Cardiac fibroblast (primary cell): ENCODE measurements at regions not wholly inside any gene's neighbourhood (a gene's known extent, or its start where the extent isn't known, plus 50 kb on each side); places are given as distances from the start of the nearest gene placed in this dataset.
A peak's percentile ranks its signal among the peaks of the same experiment; 100 is the strongest.

Experiments used
- DNase-seq, 2 donors: peaks; one replicate each; pipeline versions ENCODE4 v3.0.0 to v3.0.0-alpha.2; 2010; ENCODE audit warnings: low read depth in 2 of 2
- H3K4me3 ChIP-seq, 2 donors: replicated peaks in 1 of 2; 1 replicate in 1 of 2; 2 replicates in 1 of 2; pipeline ENCODE4 v1.5.1; 2011; ENCODE audit warnings: low read depth in 2 of 2, low read length in 2 of 2, mild to moderate bottlenecking in 2 of 2, moderate library complexity in 1 of 2
- CTCF ChIP-seq: IDR thresholded peaks from one replicate; pipeline ENCODE4 v1.5.1; 2011; ENCODE audit warnings: low read depth, mild to moderate bottlenecking, low read length, inconsistent platforms

GRCh38 chr2:38212312-38212711 lies 136.4 kb upstream of the CYP1B1 start:
- no peak overlapping the region for H3K4me3 ChIP-seq
- DNase-seq, result no peak
- no peak for TF ChIP-seq CTCF

GRCh38 chr2:38207168-38207567 lies 131.2 kb upstream of the CYP1B1 start:
- peak; percentile 22 to 73 for DNase-seq
- no peak for TF ChIP-seq CTCF
- no peak overlapping the region for H3K4me3 ChIP-seq

GRCh38 chr2:38203446-38203810 lies 127.5 kb upstream of the CYP1B1 start:
- TF ChIP-seq CTCF, result no peak
- no peak overlapping the region for H3K4me3 ChIP-seq
- no peak for DNase-seq

GRCh38 chr2:38202713-38203445 lies 126.9 kb upstream of the CYP1B1 start:
- H3K4me3 ChIP-seq, result no peak overlapping the region
- no peak for TF ChIP-seq CTCF
- no peak for DNase-seq

GRCh38 chr2:38201784-38202183 lies 125.8 kb upstream of the CYP1B1 start:
- peak in 1 of 2 donors; percentile 33 for DNase-seq
- H3K4me3 ChIP-seq, result no peak overlapping the region
- TF ChIP-seq CTCF, result no peak

GRCh38 chr2:38200598-38200997 lies 124.6 kb upstream of the CYP1B1 start:
- DNase-seq, result no peak
- no peak overlapping the region for H3K4me3 ChIP-seq
- TF ChIP-seq CTCF, result no peak

GRCh38 chr2:38199127-38199526 lies 123.2 kb upstream of the CYP1B1 start:
- TF ChIP-seq CTCF, result no peak
- H3K4me3 ChIP-seq, result no peak overlapping the region
- no peak for DNase-seq
